Esophagus squamous epithelium (tissue), 4 donors: ENCODE measurements at regions not wholly inside any gene's neighbourhood (a gene's known extent, or its start where the extent isn't known, plus 50 kb on each side); places are given as distances from the start of the nearest gene placed in this dataset.

Experiments used
- POLR2A ChIP-seq, 4 donors: fragments of 450-650 bp; IDR thresholded peaks; one replicate each; pipeline ENCODE4 v1.6.1; 2017; ENCODE audit warnings: antibody characterized with exemption in 4 of 4, mild to moderate bottlenecking in 4 of 4, moderate library complexity in 3 of 4
- TF ChIP-seq, protein P1 (sequence below), 6 experiments: fragments of 450-650 bp in 4 of 6; fragments of 200-600 bp in 2 of 6; sonication (generic) in 2 of 6; IDR thresholded peaks; one replicate each; pipeline ENCODE4 v1.5.1; 2016 to 2019; ENCODE audit warnings: antibody characterized with exemption in 6 of 6, mild to moderate bottlenecking in 4 of 6, moderate library complexity in 4 of 6

DNA sequence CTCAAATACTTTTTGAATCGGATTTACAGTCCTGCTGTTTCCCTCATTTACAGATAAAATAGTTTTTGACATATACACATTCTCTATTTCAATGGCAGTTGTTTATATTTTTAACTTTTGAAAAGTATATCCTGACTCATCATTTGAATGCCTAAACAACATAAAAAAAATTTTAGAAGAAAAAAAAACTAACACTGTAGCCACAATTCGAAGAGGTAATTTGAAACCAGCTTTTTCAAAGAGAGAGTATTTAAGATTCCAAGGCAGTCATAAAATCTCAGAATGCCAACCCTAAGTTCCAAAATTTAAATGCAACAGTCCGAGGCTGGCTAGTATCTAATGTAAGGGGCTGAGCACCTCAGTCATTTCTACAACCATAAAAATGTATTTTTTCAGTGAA is 626.8 kb downstream of the DNAH5 start:
- TF ChIP-seq, protein P1, sequence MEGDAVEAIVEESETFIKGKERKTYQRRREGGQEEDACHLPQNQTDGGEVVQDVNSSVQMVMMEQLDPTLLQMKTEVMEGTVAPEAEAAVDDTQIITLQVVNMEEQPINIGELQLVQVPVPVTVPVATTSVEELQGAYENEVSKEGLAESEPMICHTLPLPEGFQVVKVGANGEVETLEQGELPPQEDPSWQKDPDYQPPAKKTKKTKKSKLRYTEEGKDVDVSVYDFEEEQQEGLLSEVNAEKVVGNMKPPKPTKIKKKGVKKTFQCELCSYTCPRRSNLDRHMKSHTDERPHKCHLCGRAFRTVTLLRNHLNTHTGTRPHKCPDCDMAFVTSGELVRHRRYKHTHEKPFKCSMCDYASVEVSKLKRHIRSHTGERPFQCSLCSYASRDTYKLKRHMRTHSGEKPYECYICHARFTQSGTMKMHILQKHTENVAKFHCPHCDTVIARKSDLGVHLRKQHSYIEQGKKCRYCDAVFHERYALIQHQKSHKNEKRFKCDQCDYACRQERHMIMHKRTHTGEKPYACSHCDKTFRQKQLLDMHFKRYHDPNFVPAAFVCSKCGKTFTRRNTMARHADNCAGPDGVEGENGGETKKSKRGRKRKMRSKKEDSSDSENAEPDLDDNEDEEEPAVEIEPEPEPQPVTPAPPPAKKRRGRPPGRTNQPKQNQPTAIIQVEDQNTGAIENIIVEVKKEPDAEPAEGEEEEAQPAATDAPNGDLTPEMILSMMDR (IDR thresholded peaks at IDR 0.05), result no peak
- TF ChIP-seq POLR2A (IDR thresholded peaks at IDR 0.05), result no peak
